DND-41 (cell line): ENCODE measurements at regions not wholly inside any gene's neighbourhood (a gene's known extent, or its start where the extent isn't known, plus 50 kb on each side); places are given as distances from the start of the nearest gene placed in this dataset.

Source experiments
- CTCF ChIP-seq: IDR thresholded peaks from 2 replicates; pipeline ENCODE4 v1.5.1; 2012; ENCODE audit warnings: borderline replicate concordance, low read length, moderate library complexity, mild to moderate bottlenecking; ENCODE audit not compliant: poor library complexity, severe bottlenecking; ENCODE audit errors: extremely low read depth
- EZH2 ChIP-seq: IDR thresholded peaks from 3 replicates; pipeline ENCODE4 v1.6.1; 2012; ENCODE audit warnings: borderline replicate concordance, low read depth, mild to moderate bottlenecking, moderate library complexity, low read length, inconsistent platforms; ENCODE audit not compliant: severe bottlenecking

- TF ChIP-seq CTCF (no peak), EZH2 (no peak)
Measured at GRCh38 chr5:8360012-8360411, 491.1 kb downstream of the MTRR start.
